A673 (cell line): ENCODE measurements at regions not wholly inside any gene's neighbourhood (a gene's known extent, or its start where the extent isn't known, plus 50 kb on each side); places are given as distances from the start of the nearest gene placed in this dataset.

Experiments used
- BruUV-seq: library from RNA; stranded (reverse); fragments of 400-500 nt; replicated peaks from 2 replicates; lab custom pipeline; 2021; lab: Mats Ljungman, UMichigan
- CTCF ChIA-PET: fragments of 300-600 bp; sonication (Branson Sonifier 250); formaldehyde crosslinking; loops from one replicate; lab custom pipeline; 2022; ENCODE audit warnings: antibody characterized with exemption; lab: Charles Lee
- POLR2A ChIA-PET: fragments of 300-600 bp; sonication (Branson Sonifier 250); formaldehyde crosslinking; loops from one replicate; lab custom pipeline; 2022; ENCODE audit warnings: antibody characterized with exemption; ENCODE audit not compliant: low non-redundant PET; lab: Charles Lee
- DNase-seq: peaks from one replicate; pipeline ENCODE4 v3.0.0-alpha.2; 2015; ENCODE audit warnings: low spot score
- H3K27ac ChIP-seq: fragments of 200-600 bp; sonication (generic); 2 replicates; pipeline ENCODE4 v1.5.1; 2016; ENCODE audit warnings: mixed run types, low read depth, mild to moderate bottlenecking, mixed read lengths, antibody characterized with exemption, low read length; ENCODE audit not compliant: poor library complexity, severe bottlenecking
- H3K27me3 ChIP-seq: fragments of 200-600 bp; sonication (generic); replicated peaks from 2 replicates; pipeline ENCODE4 v1.6.1; 2017; ENCODE audit warnings: mixed run types, low read depth, mild to moderate bottlenecking, mixed read lengths, antibody characterized with exemption, low read length; ENCODE audit not compliant: insufficient read depth, poor library complexity
- H3K36me3 ChIP-seq: fragments of 200-600 bp; sonication (generic); 2 replicates; pipeline ENCODE4 v1.6.1; 2016; ENCODE audit warnings: mixed run types, mild to moderate bottlenecking, mixed read lengths, antibody characterized with exemption, low read length; ENCODE audit not compliant: insufficient read depth, poor library complexity, severe bottlenecking
- H3K4me1 ChIP-seq: fragments of 200-600 bp; sonication (generic); 2 replicates; pipeline ENCODE4 v1.6.1; 2017; ENCODE audit warnings: mixed run types, mild to moderate bottlenecking, mixed read lengths, antibody characterized with exemption, low read length; ENCODE audit not compliant: insufficient read depth, poor library complexity, severe bottlenecking
- H3K4me3 ChIP-seq: fragments of 200-600 bp; sonication (generic); 2 replicates; pipeline ENCODE4 v1.5.1; 2016; ENCODE audit warnings: low read depth, mixed run types, mild to moderate bottlenecking, mixed read lengths, low read length; ENCODE audit not compliant: poor library complexity, severe bottlenecking
- H3K9me3 ChIP-seq: fragments of 200-600 bp; sonication (generic); 2 replicates; pipeline ENCODE4 v1.6.1; 2016; ENCODE audit warnings: mixed run types, low read depth, mild to moderate bottlenecking, mixed read lengths, antibody characterized with exemption, low read length; ENCODE audit not compliant: poor library complexity, severe bottlenecking
- CTCF ChIP-seq: fragments of 300-800, 200-600 bp; sonication (generic); conservative IDR thresholded peaks from 2 replicates; pipeline ENCODE4 v1.5.1; 2017; ENCODE audit warnings: low read depth, mild to moderate bottlenecking, antibody characterized with exemption, low read length, moderate library complexity, mixed read lengths
- EZH2 ChIP-seq: fragments of 200-600 bp; sonication (generic); IDR thresholded peaks from 2 replicates; pipeline ENCODE4 v1.6.1; 2017; ENCODE audit warnings: borderline replicate concordance, low read depth, mild to moderate bottlenecking, mixed read lengths, antibody characterized with exemption, low read length; ENCODE audit not compliant: poor library complexity, severe bottlenecking
- intact Hi-C: fragments of 100-400 bp; cut with micrococcal nuclease; formaldehyde crosslinking; loops from one replicate; pipeline ENCODE4 v1.10.0; 2022; ENCODE audit not compliant: unreplicated experiment

- H3K36me3 ChIP-seq = no peaks in the 10 kb centered on the region
- H3K9me3 ChIP-seq = no peaks in the 10 kb centered on the region
- no peak overlapping the region for H3K4me3 ChIP-seq
- ChIA-PET CTCF (no interaction called here), POLR2A (no interaction called here)
- no TSS peak for BruUV-seq
- H3K27me3 ChIP-seq = peaks cover 85% of the 10 kb centered on the region
- intact Hi-C loops = no loop called here
- H3K27ac ChIP-seq = no peak overlapping the region
- DNase-seq = no peak
- no peak for TF ChIP-seq EZH2
- TF ChIP-seq CTCF = no peak
- H3K4me1 ChIP-seq = no peaks in the 10 kb centered on the region
These were observed 277.3 kb downstream of the RAB38 start for GRCh38 chr11:87897921-87898320.

- Histone ChIP-seq H3K4me1 (no peaks in the 10 kb centered on the region), H3K36me3 (no peaks in the 10 kb centered on the region), H3K4me3 (no peak overlapping the region), H3K27ac (no peak overlapping the region), H3K9me3 (no peaks in the 10 kb centered on the region), H3K27me3 (peaks cover 80% of the 10 kb centered on the region)
- TF ChIP-seq EZH2 (no peak), CTCF (no peak)
- DNase-seq = no peak
- POLR2A ChIA-PET = no interaction called here
- intact Hi-C loops = no loop called here
- no TSS peak for BruUV-seq
- CTCF ChIA-PET = no interaction called here
These were observed 278.2 kb downstream of the RAB38 start for GRCh38 chr11:87897071-87897470.

GRCh38 chr11:87894961-87895360, 280.3 kb downstream of the RAB38 start:
- no peak for DNase-seq
- intact Hi-C loops = no loop called here
- H3K36me3 ChIP-seq = no peaks in the 10 kb centered on the region
- POLR2A ChIA-PET = no interaction called here
- no peaks in the 10 kb centered on the region for H3K9me3 ChIP-seq
- no peak overlapping the region for H3K27ac ChIP-seq
- CTCF ChIA-PET = no interaction called here
- TF ChIP-seq CTCF (no peak), EZH2 (no peak)
- BruUV-seq = no TSS peak
- H3K27me3 ChIP-seq = peaks cover 65% of the 10 kb centered on the region
- H3K4me3 ChIP-seq = no peak overlapping the region
- no peaks in the 10 kb centered on the region for H3K4me1 ChIP-seq
